K562 (cell line): ENCODE measurements at regions not wholly inside any gene's neighbourhood (a gene's known extent, or its start where the extent isn't known, plus 50 kb on each side); places are given as distances from the start of the nearest gene placed in this dataset.

Experiments
- ATAC-seq: fragments of 200-7000 bp; cut with Tn5 transposase; 3 replicates; pipeline ENCODE4 v1.9.1; 2020; ENCODE audit warnings: moderate library complexity
- BruUV-seq: library from RNA; stranded (reverse); fragments of 400-500 nt; replicated peaks from 2 replicates; lab custom pipeline; 2021; lab: Mats Ljungman, UMichigan
- CTCF ChIA-PET: fragments of 300-600 bp; formaldehyde crosslinking; extraction: SDS; loops from one replicate; lab custom pipeline; 2021; ENCODE audit warnings: low intra/inter-chr PET ratio; lab: Yijun Ruan, JAX
- POLR2A ChIA-PET: fragments of 300-600, 350-650 bp; sonication (Branson Sonifier 250); formaldehyde crosslinking; extraction: SDS; loops from one replicate; lab custom pipeline; 2021; ENCODE audit warnings: antibody characterized with exemption, inconsistent platforms; lab: Yijun Ruan, JAX
- DNase-seq, 4 experiments: peaks; one replicate each; pipeline versions ENCODE4 v3.0.0 to v3.0.0-alpha.2; 2011 to 2018; ENCODE audit warnings: low spot score in 3 of 4, mixed read lengths in 3 of 4; ENCODE audit errors: extremely low read depth in 1 of 4
- FAIRE-seq: peaks from 2 replicates; lab custom pipeline; 2011; peaks lifted over from hg19 to GRCh38; lab: Jason Lieb, UNC
- H2AFZ ChIP-seq: 2 replicates; pipeline ENCODE4 v1.6.0; 2011; ENCODE audit warnings: low read depth, low read length, control low read depth, inconsistent platforms
- H3K27ac ChIP-seq: fragments of 200-600 bp; 3 replicates; pipeline ENCODE4 v1.8.0; 2011; ENCODE audit warnings: low read depth, mild to moderate bottlenecking, control low read depth, inconsistent platforms, low read length, moderate library complexity, mixed read lengths; ENCODE audit errors: extremely low read depth
- H3K27me3 ChIP-seq, 2 experiments: fragments of 300-600 bp in 1 of 2; 2 replicates in 1 of 2; 3 replicates in 1 of 2; pipeline versions ENCODE4 v1.6.0 to v1.8.0; 2011; ENCODE audit warnings: inconsistent platforms in 2 of 2, low read length in 2 of 2, mild to moderate bottlenecking in 1 of 2, mixed read lengths in 1 of 2, moderate library complexity in 1 of 2; ENCODE audit not compliant: control insufficient read depth in 2 of 2, insufficient read depth in 2 of 2
- H3K36me3 ChIP-seq: fragments of 300-600 bp; 3 replicates; pipeline ENCODE4 v1.8.0; 2011; ENCODE audit warnings: mild to moderate bottlenecking, low read length, inconsistent platforms; ENCODE audit not compliant: control insufficient read depth, insufficient read depth
- H3K4me1 ChIP-seq, 2 experiments: fragments of 200-600 bp in 1 of 2; replicated peaks in 1 of 2; 2 replicates in 1 of 2; 3 replicates in 1 of 2; pipeline versions ENCODE4 v1.5.1 to v1.8.0; 2011; ENCODE audit warnings: inconsistent platforms in 2 of 2, low read length in 2 of 2, mild to moderate bottlenecking in 1 of 2, mixed read lengths in 1 of 2, moderate library complexity in 1 of 2; ENCODE audit not compliant: control insufficient read depth in 2 of 2, insufficient read depth in 2 of 2
- H3K4me2 ChIP-seq: 2 replicates; pipeline ENCODE4 v1.6.1; 2011; ENCODE audit warnings: low read length, control low read depth, inconsistent platforms, mixed read lengths; ENCODE audit not compliant: insufficient read depth
- H3K4me3 ChIP-seq: fragments of 200-600 bp; sonication (generic), shearing (Covaris generic); 2 replicates; pipeline ENCODE4 v1.5.1; 2016; ENCODE audit warnings: control low read depth, inconsistent platforms
- H3K79me2 ChIP-seq: fragments of 200-600 bp; 3 replicates; pipeline ENCODE4 v1.8.0; 2011; ENCODE audit warnings: low read length, inconsistent platforms; ENCODE audit not compliant: control insufficient read depth, insufficient read depth
- H3K9ac ChIP-seq, 2 experiments: 2 replicates each; pipeline versions ENCODE4 v1.6.0 to v1.6.1; 2011; ENCODE audit warnings: low read depth in 2 of 2, low read length in 2 of 2, control low read depth in 1 of 2, inconsistent platforms in 1 of 2, mild to moderate bottlenecking in 1 of 2, mixed read lengths in 1 of 2; ENCODE audit not compliant: insufficient read depth in 1 of 2
- H3K9me1 ChIP-seq: one replicate; pipeline ENCODE4 v1.6.0; 2011; ENCODE audit warnings: inconsistent platforms, mild to moderate bottlenecking, low read length, moderate library complexity; ENCODE audit not compliant: control insufficient read depth, insufficient read depth
- H3K9me3 ChIP-seq: replicated peaks from 2 replicates; pipeline ENCODE4 v1.5.1; 2011; ENCODE audit warnings: low read depth, low read length, inconsistent platforms; ENCODE audit not compliant: control insufficient read depth, insufficient read depth
- H4K20me1 ChIP-seq: replicated peaks from 2 replicates; pipeline ENCODE4 v1.6.1; 2011; ENCODE audit warnings: low read length, inconsistent platforms, mixed read lengths; ENCODE audit not compliant: control insufficient read depth, insufficient read depth
- BCOR ChIP-seq: fragments of 450-650 bp; IDR thresholded peaks from 2 replicates; pipeline ENCODE4 v1.6.1; 2016
- BMI1 ChIP-seq: fragments of 150-350 bp; IDR thresholded peaks from 2 replicates; pipeline ENCODE4 v1.6.1; 2014; ENCODE audit warnings: low read length
- CHAMP1 ChIP-seq: fragments of 450-650 bp; IDR thresholded peaks from 2 replicates; pipeline ENCODE4 v1.6.1; 2016; ENCODE audit warnings: mild to moderate bottlenecking
- CHD1 ChIP-seq: fragments of 200-600 bp; sonication (generic); IDR thresholded peaks from one replicate; pipeline ENCODE4 v1.6.1; 2012; ENCODE audit warnings: mild to moderate bottlenecking, moderate library complexity, low read length, inconsistent platforms
- GTF2E2 ChIP-seq: fragments of 200-800 bp; sonication (Bioruptor generic); IDR thresholded peaks from 2 replicates; pipeline ENCODE4 v1.6.1; 2016; ENCODE audit warnings: missing genetic modification characterization, missing compliant biosample characterization
- HNRNPK ChIP-seq: fragments of 200-400 bp; formaldehyde crosslinking; IDR thresholded peaks from one replicate; pipeline ENCODE4 v1.6.1; 2018; ENCODE audit warnings: mild to moderate bottlenecking, low read depth, low read length; ENCODE audit not compliant: poor library complexity, severe bottlenecking
- MEF2A ChIP-seq: IDR thresholded peaks from 2 replicates; pipeline ENCODE4 v1.6.1; 2011; ENCODE audit warnings: low read depth, mild to moderate bottlenecking, low read length, moderate library complexity; ENCODE audit not compliant: control insufficient read depth
- MTA1 ChIP-seq: fragments of 450-650 bp; IDR thresholded peaks from 2 replicates; pipeline ENCODE4 v1.6.1; 2017; ENCODE audit warnings: borderline replicate concordance
- SIN3B ChIP-seq: fragments of 450-650 bp; IDR thresholded peaks from 2 replicates; pipeline ENCODE4 v1.6.1; 2017; ENCODE audit warnings: low read depth, mild to moderate bottlenecking, moderate library complexity
- SMAD1 ChIP-seq: fragments of 150-350 bp; IDR thresholded peaks from 2 replicates; pipeline ENCODE4 v1.6.1; 2014; ENCODE audit warnings: low read length, low read depth; ENCODE audit not compliant: partially characterized antibody
- TAF9B ChIP-seq: fragments of 450-650 bp; IDR thresholded peaks from 2 replicates; pipeline ENCODE4 v1.6.1; 2018; ENCODE audit warnings: mild to moderate bottlenecking; ENCODE audit not compliant: partially characterized antibody
- TEAD2 ChIP-seq: fragments of 450-650 bp; IDR thresholded peaks from 2 replicates; pipeline ENCODE4 v1.6.1; 2016; ENCODE audit warnings: missing genetic modification characterization, control low read depth, missing compliant biosample characterization
- ZNF140 ChIP-seq: fragments of 250-450 bp; sonication (Bioruptor Pico); IDR thresholded peaks from 2 replicates; pipeline ENCODE4 v1.8.0; 2021; ENCODE audit warnings: moderate library complexity, mild to moderate bottlenecking, inconsistent platforms
- ZNF655 ChIP-seq: fragments of 250-450 bp; sonication (Bioruptor Pico); IDR thresholded peaks from 2 replicates; pipeline ENCODE4 v1.5.0; 2021
- WGBS: fragments of 100-300 bp; shearing (Covaris generic); methylation state at CpG from one replicate; pipeline ENCODE4 v1.1.6; 2016; ENCODE audit warnings: low coverage, mixed read lengths; ENCODE audit not compliant: insufficient coverage; ENCODE audit errors: missing lambda C conversion rate; 5-methylcytosine and 5-hydroxymethylcytosine counted together
- in situ Hi-C: fragments of 300-500 bp; cut with MboI; formaldehyde crosslinking; loops from 4 replicates; pipeline ENCODE4 v1.15.0; 2018; ENCODE audit warnings: inconsistent platforms, mixed read lengths
- intact Hi-C: fragments of 100-400 bp; cut with micrococcal nuclease; formaldehyde crosslinking; loops from 2 replicates; pipeline ENCODE4 v1.14.2; 2022
- TF ChIP-seq, protein P1 (sequence below): fragments of 250-450 bp; sonication (Bioruptor Pico); IDR thresholded peaks from 2 replicates; pipeline ENCODE4 v1.5.0; 2022; ENCODE audit warnings: mild to moderate bottlenecking
- TF ChIP-seq, protein P2 (sequence below): sonication (generic); formaldehyde crosslinking; IDR thresholded peaks from 2 replicates; pipeline ENCODE4 v1.8.1; 2022; ENCODE audit warnings: missing genetic modification reagents

DNA sequence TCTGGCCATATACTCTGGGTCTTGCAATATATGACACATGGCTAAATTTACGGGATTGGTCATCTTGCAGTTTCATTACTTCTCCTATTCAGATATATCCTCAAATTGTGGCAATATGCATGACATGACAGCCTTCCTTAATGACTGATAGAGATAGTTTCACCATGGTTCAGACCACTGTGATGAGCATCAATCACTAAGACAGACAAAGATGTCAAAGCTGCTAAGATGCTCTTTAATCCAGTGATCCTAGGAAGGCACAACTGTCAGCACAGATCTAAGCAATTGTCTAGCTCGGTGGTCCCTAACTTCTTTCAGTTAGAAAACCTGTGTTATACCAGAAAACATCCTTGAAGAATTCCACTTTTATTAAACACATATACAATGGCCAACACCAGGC lies 70.9 kb upstream of the ADGRL2 start:
- no peaks in the 10 kb centered on the region for H3K36me3 ChIP-seq
- no peaks in the 10 kb centered on the region for H3K4me1 ChIP-seq
- H3K9me3 ChIP-seq: no peaks in the 10 kb centered on the region
- H3K4me3 ChIP-seq: no peak overlapping the region
- no peak for FAIRE-seq
- no peaks in the 10 kb centered on the region for H4K20me1 ChIP-seq
- H3K27me3 ChIP-seq: no peaks in the 10 kb centered on the region
- no peaks in the 10 kb centered on the region for H3K79me2 ChIP-seq
- DNase-seq: no peak
- H3K4me2 ChIP-seq: no peak overlapping the region
- H3K9ac ChIP-seq: no peak overlapping the region
- in situ Hi-C loops: no loop called here
- 0% methylated on average over 2 of the region's 2 CpGs for WGBS
- no TSS peak for BruUV-seq
- no peak overlapping the region for H2AFZ ChIP-seq
- ATAC-seq: no peak
- POLR2A ChIA-PET: no interaction called here
- no peaks in the 10 kb centered on the region for H3K9me1 ChIP-seq
- intact Hi-C loops: no loop called here
- CTCF ChIA-PET: no interaction called here
- no peak overlapping the region for H3K27ac ChIP-seq
- no peak for TF ChIP-seq BCOR
- TF ChIP-seq, protein P1, sequence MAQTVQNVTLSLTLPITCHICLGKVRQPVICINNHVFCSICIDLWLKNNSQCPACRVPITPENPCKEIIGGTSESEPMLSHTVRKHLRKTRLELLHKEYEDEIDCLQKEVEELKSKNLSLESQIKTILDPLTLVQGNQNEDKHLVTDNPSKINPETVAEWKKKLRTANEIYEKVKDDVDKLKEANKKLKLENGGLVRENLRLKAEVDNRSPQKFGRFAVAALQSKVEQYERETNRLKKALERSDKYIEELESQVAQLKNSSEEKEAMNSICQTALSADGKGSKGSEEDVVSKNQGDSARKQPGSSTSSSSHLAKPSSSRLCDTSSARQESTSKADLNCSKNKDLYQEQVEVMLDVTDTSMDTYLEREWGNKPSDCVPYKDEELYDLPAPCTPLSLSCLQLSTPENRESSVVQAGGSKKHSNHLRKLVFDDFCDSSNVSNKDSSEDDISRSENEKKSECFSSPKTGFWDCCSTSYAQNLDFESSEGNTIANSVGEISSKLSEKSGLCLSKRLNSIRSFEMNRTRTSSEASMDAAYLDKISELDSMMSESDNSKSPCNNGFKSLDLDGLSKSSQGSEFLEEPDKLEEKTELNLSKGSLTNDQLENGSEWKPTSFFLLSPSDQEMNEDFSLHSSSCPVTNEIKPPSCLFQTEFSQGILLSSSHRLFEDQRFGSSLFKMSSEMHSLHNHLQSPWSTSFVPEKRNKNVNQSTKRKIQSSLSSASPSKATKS: no peak
- TF ChIP-seq HNRNPK: no peak
- no peak for TF ChIP-seq ZNF140 (CRISPR knock-in tag)
- TF ChIP-seq GTF2E2 (tag): no peak
- no peak for TF ChIP-seq MEF2A
- TF ChIP-seq TAF9B: no peak
- no peak for TF ChIP-seq SMAD1
- TF ChIP-seq CHAMP1: no peak
- no peak for TF ChIP-seq TEAD2 (tag)
- no peak for TF ChIP-seq MTA1
- no peak for TF ChIP-seq BMI1
- TF ChIP-seq, protein P2, sequence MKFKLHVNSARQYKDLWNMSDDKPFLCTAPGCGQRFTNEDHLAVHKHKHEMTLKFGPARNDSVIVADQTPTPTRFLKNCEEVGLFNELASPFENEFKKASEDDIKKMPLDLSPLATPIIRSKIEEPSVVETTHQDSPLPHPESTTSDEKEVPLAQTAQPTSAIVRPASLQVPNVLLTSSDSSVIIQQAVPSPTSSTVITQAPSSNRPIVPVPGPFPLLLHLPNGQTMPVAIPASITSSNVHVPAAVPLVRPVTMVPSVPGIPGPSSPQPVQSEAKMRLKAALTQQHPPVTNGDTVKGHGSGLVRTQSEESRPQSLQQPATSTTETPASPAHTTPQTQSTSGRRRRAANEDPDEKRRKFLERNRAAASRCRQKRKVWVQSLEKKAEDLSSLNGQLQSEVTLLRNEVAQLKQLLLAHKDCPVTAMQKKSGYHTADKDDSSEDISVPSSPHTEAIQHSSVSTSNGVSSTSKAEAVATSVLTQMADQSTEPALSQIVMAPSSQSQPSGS (CRISPR knock-in tag): no peak
- TF ChIP-seq ZNF655 (CRISPR knock-in tag): no peak
- TF ChIP-seq SIN3B: no peak
- no peak for TF ChIP-seq CHD1
